Endothelial cell of umbilical vein (primary cell): ENCODE measurements at regions not wholly inside any gene's neighbourhood (a gene's known extent, or its start where the extent isn't known, plus 50 kb on each side); places are given as distances from the start of the nearest gene placed in this dataset.

Source experiments
- BruUV-seq: library from RNA; stranded (reverse); fragments of 400-500 nt; replicated peaks from 2 replicates; lab custom pipeline; 2021; lab: Mats Ljungman, UMichigan
- CTCF ChIA-PET: fragments of 300-600, 350-600 bp; sonication (Branson Sonifier 250); formaldehyde crosslinking; loops from one replicate; lab custom pipeline; 2021; ENCODE audit warnings: antibody characterized with exemption, inconsistent platforms; lab: Charles Lee
- POLR2A ChIA-PET: fragments of 300-600, 350-600 bp; sonication (Branson Sonifier 250); formaldehyde crosslinking; loops from one replicate; lab custom pipeline; 2021; ENCODE audit warnings: antibody characterized with exemption, inconsistent platforms; lab: Charles Lee
- DNase-seq: peaks from one replicate; pipeline ENCODE4 v3.0.0-alpha.2; 2011; ENCODE audit warnings: low read depth, low spot score
- FAIRE-seq: peaks from 2 replicates; lab custom pipeline; 2011; peaks lifted over from hg19 to GRCh38; lab: Jason Lieb, UNC
- H2AFZ ChIP-seq: 2 replicates; pipeline ENCODE4 v1.6.0; 2012; ENCODE audit warnings: low read depth, low read length, control low read depth, inconsistent platforms
- H3K27ac ChIP-seq: 2 replicates; pipeline ENCODE4 v1.5.1; 2011; ENCODE audit warnings: low read depth, mild to moderate bottlenecking, control low read depth, low read length, moderate library complexity; ENCODE audit not compliant: insufficient read depth
- H3K27me3 ChIP-seq, 2 experiments: 2 replicates each; pipeline versions ENCODE4 v1.6.0 to v1.6.1; 2011; ENCODE audit warnings: low read length in 2 of 2, mixed read lengths in 1 of 2; ENCODE audit not compliant: control insufficient read depth in 2 of 2, insufficient read depth in 2 of 2
- H3K36me3 ChIP-seq, 2 experiments: 2 replicates in 1 of 2; 3 replicates in 1 of 2; pipeline ENCODE4 v1.5.1; 2011; ENCODE audit warnings: low read length in 2 of 2, mild to moderate bottlenecking in 1 of 2, moderate library complexity in 1 of 2; ENCODE audit not compliant: control insufficient read depth in 2 of 2, insufficient read depth in 2 of 2; ENCODE audit errors: extremely low read depth in 1 of 2
- H3K4me1 ChIP-seq: 3 replicates; pipeline ENCODE4 v1.5.1; 2011; ENCODE audit warnings: mild to moderate bottlenecking, low read length; ENCODE audit not compliant: control insufficient read depth, insufficient read depth; ENCODE audit errors: extremely low read depth
- H3K4me2 ChIP-seq: 2 replicates; pipeline ENCODE4 v1.6.1; 2011; ENCODE audit warnings: low read length, control low read depth, mixed read lengths; ENCODE audit not compliant: insufficient read depth
- H3K4me3 ChIP-seq, 3 experiments: fragments of 200-600 bp in 1 of 3; sonication (generic), shearing (Covaris generic) in 1 of 3; replicated peaks in 1 of 3; 2 replicates each; pipeline ENCODE4 v1.5.1; 2011 to 2016; ENCODE audit warnings: control low read depth in 3 of 3, low read length in 3 of 3, mild to moderate bottlenecking in 2 of 3, inconsistent platforms in 1 of 3, low read depth in 1 of 3, moderate library complexity in 1 of 3; ENCODE audit not compliant: insufficient read depth in 1 of 3
- H3K79me2 ChIP-seq: 2 replicates; pipeline ENCODE4 v1.6.0; 2012; ENCODE audit warnings: low read length, inconsistent platforms; ENCODE audit not compliant: control insufficient read depth, insufficient read depth
- H3K9ac ChIP-seq: replicated peaks from 2 replicates; pipeline ENCODE3; 2011; ENCODE audit warnings: low read length, control low read depth; ENCODE audit not compliant: insufficient read depth; ENCODE audit errors: extremely low read depth
- H3K9me1 ChIP-seq: replicated peaks from 3 replicates; pipeline ENCODE4 v1.6.0; 2011; ENCODE audit warnings: mild to moderate bottlenecking, low read length; ENCODE audit not compliant: control insufficient read depth, insufficient read depth; ENCODE audit errors: extremely low read depth
- H3K9me3 ChIP-seq: replicated peaks from 2 replicates; pipeline ENCODE4 v1.5.1; 2012; ENCODE audit warnings: low read length, inconsistent platforms; ENCODE audit not compliant: control insufficient read depth, insufficient read depth
- H4K20me1 ChIP-seq: replicated peaks from 2 replicates; pipeline ENCODE3; 2011; ENCODE audit warnings: mild to moderate bottlenecking, low read length; ENCODE audit not compliant: control insufficient read depth, insufficient read depth; ENCODE audit errors: extremely low read depth
- EZH2 ChIP-seq: IDR thresholded peaks from 2 replicates; pipeline ENCODE4 v1.6.1; 2012; ENCODE audit warnings: borderline replicate concordance, low read depth, mild to moderate bottlenecking, moderate library complexity, low read length, inconsistent platforms; ENCODE audit not compliant: severe bottlenecking
- FOS ChIP-seq: IDR thresholded peaks from 2 replicates; pipeline ENCODE4 v1.6.1; 2011; ENCODE audit warnings: mild to moderate bottlenecking, low read length, moderate library complexity, borderline replicate concordance; ENCODE audit not compliant: insufficient read depth
- GATA2 ChIP-seq: IDR thresholded peaks from 2 replicates; pipeline ENCODE4 v1.7.0; 2011; ENCODE audit warnings: low read depth, mild to moderate bottlenecking, moderate library complexity, mixed read lengths, low read length; ENCODE audit not compliant: insufficient read length, insufficient read depth
- JUN ChIP-seq: IDR thresholded peaks from 2 replicates; pipeline ENCODE4 v1.6.1; 2011; ENCODE audit warnings: borderline replicate concordance, low read depth; ENCODE audit not compliant: insufficient read length, insufficient read depth
- MYC ChIP-seq: IDR thresholded peaks from one replicate; pipeline ENCODE4 v1.6.1; 2011; ENCODE audit warnings: mild to moderate bottlenecking, low read depth, low read length
- POLR2A ChIP-seq: IDR thresholded peaks from 2 replicates; pipeline ENCODE4 v1.6.1; 2012; ENCODE audit warnings: low read depth, mild to moderate bottlenecking, control low read depth, low read length
- POLR2AphosphoS5 ChIP-seq: IDR thresholded peaks from 2 replicates; pipeline ENCODE4 v1.6.1; 2012; ENCODE audit warnings: low read depth, mild to moderate bottlenecking, control low read depth, low read length, moderate library complexity; ENCODE audit not compliant: insufficient read depth
- dilution Hi-C: fragments of 300-500 bp; cut with MboI; formaldehyde crosslinking; loops from one replicate; pipeline ENCODE4 v1.15.0; 2019; ENCODE audit warnings: low sequenced_read_pairs; ENCODE audit not compliant: extremely low pct_ligation_motif_present
- intact Hi-C: fragments of 100-400 bp; cut with micrococcal nuclease; formaldehyde crosslinking; loops from one replicate; pipeline ENCODE4 v1.10.0; 2022
- TF ChIP-seq, protein P1 (sequence below): IDR thresholded peaks from 2 replicates; pipeline ENCODE4 v1.6.1; 2011; ENCODE audit not compliant: insufficient read depth, insufficient read length
- TF ChIP-seq, protein P2 (sequence below), 2 donors: IDR thresholded peaks; 1 replicate in 1 of 2; 2 replicates in 1 of 2; pipeline ENCODE4 v1.5.1; 2011; ENCODE audit warnings: low read length in 2 of 2, mild to moderate bottlenecking in 2 of 2, moderate library complexity in 2 of 2, control low read depth in 1 of 2, inconsistent platforms in 1 of 2, low read depth in 1 of 2; ENCODE audit not compliant: insufficient read depth in 1 of 2; ENCODE audit errors: extremely low read depth in 1 of 2

DNA sequence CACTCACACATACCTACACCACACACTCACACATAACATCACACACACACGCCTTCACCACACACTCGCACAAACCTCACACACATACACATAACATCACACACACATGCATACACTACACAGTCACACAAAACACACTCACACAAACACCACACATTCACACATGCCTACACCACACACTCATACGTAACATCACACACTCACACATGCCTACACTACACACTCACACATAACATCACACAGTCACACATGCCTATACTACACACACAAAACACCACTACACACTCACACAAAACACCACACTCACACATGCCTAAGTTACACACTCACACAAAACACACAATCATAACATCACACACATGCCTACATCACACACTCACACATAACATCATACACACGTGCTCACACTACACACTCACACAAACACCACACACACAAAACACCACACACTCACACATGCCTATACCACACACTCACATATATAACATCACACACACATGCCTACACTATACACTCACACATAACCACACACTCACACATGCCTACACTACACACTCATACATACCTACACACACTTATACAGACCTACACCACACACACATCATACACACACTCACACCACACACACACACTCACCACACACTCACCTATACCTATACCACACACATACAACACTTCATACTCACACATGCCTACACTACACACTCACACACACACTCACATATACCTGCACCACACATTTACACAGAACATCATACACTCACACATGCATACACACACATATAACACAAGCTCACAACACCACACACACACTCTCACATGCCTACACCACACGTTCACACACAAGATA, 383.5 kb downstream of the C6orf118 start:
- BruUV-seq, result no TSS peak
- H3K4me3 ChIP-seq, result no peak overlapping the region
- no peak overlapping the region for H3K9ac ChIP-seq
- no peaks in the 10 kb centered on the region for H3K36me3 ChIP-seq
- dilution Hi-C loops, result no loop called here
- H2AFZ ChIP-seq, result no peak overlapping the region
- no peak overlapping the region for H3K4me2 ChIP-seq
- H3K27ac ChIP-seq, result no peak overlapping the region
- H3K27me3 ChIP-seq, result no peaks in the 10 kb centered on the region
- ChIA-PET POLR2A (no interaction called here), CTCF (no interaction called here)
- no peaks in the 10 kb centered on the region for H3K79me2 ChIP-seq
- intact Hi-C loops, result loop anchor here (5.0 to 10.0 kb wide), 2 partner anchors 594 to 1341 kb away; no protein-coding TSS in a partner anchor
- H3K9me1 ChIP-seq, result no peaks in the 10 kb centered on the region
- no peaks in the 10 kb centered on the region for H3K9me3 ChIP-seq
- no peaks in the 10 kb centered on the region for H4K20me1 ChIP-seq
- no peak for DNase-seq
- TF ChIP-seq JUN (no peak), POLR2AphosphoS5 (no peak), POLR2A (no peak), GATA2 (no peak), EZH2 (no peak), FOS (no peak), MYC (no peak)
- TF ChIP-seq, protein P1, sequence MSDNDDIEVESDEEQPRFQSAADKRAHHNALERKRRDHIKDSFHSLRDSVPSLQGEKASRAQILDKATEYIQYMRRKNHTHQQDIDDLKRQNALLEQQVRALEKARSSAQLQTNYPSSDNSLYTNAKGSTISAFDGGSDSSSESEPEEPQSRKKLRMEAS, result no peak
- TF ChIP-seq, protein P2, sequence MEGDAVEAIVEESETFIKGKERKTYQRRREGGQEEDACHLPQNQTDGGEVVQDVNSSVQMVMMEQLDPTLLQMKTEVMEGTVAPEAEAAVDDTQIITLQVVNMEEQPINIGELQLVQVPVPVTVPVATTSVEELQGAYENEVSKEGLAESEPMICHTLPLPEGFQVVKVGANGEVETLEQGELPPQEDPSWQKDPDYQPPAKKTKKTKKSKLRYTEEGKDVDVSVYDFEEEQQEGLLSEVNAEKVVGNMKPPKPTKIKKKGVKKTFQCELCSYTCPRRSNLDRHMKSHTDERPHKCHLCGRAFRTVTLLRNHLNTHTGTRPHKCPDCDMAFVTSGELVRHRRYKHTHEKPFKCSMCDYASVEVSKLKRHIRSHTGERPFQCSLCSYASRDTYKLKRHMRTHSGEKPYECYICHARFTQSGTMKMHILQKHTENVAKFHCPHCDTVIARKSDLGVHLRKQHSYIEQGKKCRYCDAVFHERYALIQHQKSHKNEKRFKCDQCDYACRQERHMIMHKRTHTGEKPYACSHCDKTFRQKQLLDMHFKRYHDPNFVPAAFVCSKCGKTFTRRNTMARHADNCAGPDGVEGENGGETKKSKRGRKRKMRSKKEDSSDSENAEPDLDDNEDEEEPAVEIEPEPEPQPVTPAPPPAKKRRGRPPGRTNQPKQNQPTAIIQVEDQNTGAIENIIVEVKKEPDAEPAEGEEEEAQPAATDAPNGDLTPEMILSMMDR (IDR thresholded peaks at IDR 0.05; ENCODE audit: extremely low read depth in 1 of 2, insufficient read depth in 1 of 2, low read depth in 1 of 2, low read length in 2 of 2), result no peak
- H3K4me1 ChIP-seq, result no peaks in the 10 kb centered on the region
- no peak for FAIRE-seq
